Endothelial cell of hepatic sinusoid (primary cell): ENCODE measurements at regions not wholly inside any gene's neighbourhood (a gene's known extent, or its start where the extent isn't known, plus 50 kb on each side); places are given as distances from the start of the nearest gene placed in this dataset.

Experiments used
- in situ Hi-C: cut with HindIII; loops from 2 replicates; pipeline ENCODE4 v1.10.0; 2017; ENCODE audit warnings: low sequenced_read_pairs

DNA sequence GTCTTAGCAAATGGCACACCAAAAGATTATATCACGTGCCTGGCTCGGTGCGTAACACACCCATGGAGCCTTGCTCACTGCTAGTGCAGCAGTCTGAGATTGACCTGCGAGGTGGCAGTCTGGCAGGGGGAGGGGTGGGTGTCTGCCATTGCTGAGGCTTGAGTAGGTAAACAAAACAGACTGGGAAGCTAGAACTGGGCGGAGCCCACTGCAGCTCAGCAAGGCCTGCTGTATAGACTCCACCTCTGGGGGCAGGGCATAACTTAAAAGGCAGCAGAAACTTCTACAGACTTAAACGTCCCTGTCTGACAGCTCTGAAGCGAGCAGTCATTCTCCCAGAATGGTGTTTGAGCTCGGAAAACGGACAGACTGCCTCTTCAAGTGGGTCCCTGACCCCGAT is 55.9 kb upstream of the FSHR start:
- in situ Hi-C loops, result no loop called here

DNA sequence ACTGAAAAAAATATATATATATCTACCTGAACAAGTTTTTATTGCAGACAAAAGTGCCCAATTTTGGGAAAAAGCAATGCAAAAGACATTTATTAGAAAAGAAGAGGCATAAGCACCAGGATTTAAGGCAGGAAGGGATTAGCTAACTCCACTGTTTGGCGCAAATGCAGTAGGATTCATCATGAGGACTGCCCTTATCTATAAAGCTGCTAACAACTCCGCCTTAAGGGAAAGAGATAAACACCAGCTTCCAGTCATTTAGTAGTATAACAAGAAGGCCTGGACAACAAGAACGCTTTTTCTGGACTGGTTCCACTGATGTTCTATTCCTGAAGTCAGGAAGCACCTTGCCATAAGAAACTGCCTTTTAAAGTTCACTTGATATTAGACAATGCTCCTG is 52.9 kb upstream of the FSHR start:
- in situ Hi-C loops, result no loop called here
